ENCODE measurements at regions not wholly inside any gene's neighbourhood (a gene's known extent, or its start where the extent isn't known, plus 50 kb on each side); places are given as distances from the start of the nearest gene placed in this dataset.

GRCh38 chr12:65585648-65586602, 238.4 kb upstream of the HMGA2 start:
- no peak for TF ChIP-seq TEAD4 (IDR thresholded peaks at IDR 0.05)
- TF ChIP-seq EP300 (IDR thresholded peaks at IDR 0.05; ENCODE audit: borderline replicate concordance): no peak
- TF ChIP-seq CEBPB (IDR thresholded peaks at IDR 0.05): no peak
- TF ChIP-seq YY1 (IDR thresholded peaks at IDR 0.05; ENCODE audit: low read depth): no peak
- TF ChIP-seq RAD21 (IDR thresholded peaks at IDR 0.05; ENCODE audit: low read depth): no peak
- TF ChIP-seq FOXM1 (IDR thresholded peaks at IDR 0.05; ENCODE audit: borderline replicate concordance, low read depth): no peak
- no peak for TF ChIP-seq TAF1 (IDR thresholded peaks at IDR 0.05; ENCODE audit: low read depth)
- TF ChIP-seq TCF12 (IDR thresholded peaks at IDR 0.05; ENCODE audit: low read depth): no peak
- TF ChIP-seq MAX (IDR thresholded peaks at IDR 0.05): no peak
- no peak for TF ChIP-seq NFIC (IDR thresholded peaks at IDR 0.05)
- no peak for TF ChIP-seq USF1 (IDR thresholded peaks at IDR 0.05)

GRCh38 chr12:65586796-65587195, 237.5 kb upstream of the HMGA2 start:
- TF ChIP-seq REST (IDR thresholded peaks at IDR 0.05; ENCODE audit: low read depth) (no peak), TCF12 (IDR thresholded peaks at IDR 0.05; ENCODE audit: low read depth) (0 out of 2 replicates have a peak, but pooled peaks have one; percentile 42), ZBTB7A (IDR thresholded peaks at IDR 0.05; ENCODE audit: low read depth) (no peak), TEAD4 (IDR thresholded peaks at IDR 0.05) (peak; percentile 73), MAX (IDR thresholded peaks at IDR 0.05) (no peak), NFIC (IDR thresholded peaks at IDR 0.05) (peak; percentile 93), USF1 (IDR thresholded peaks at IDR 0.05) (no peak; the same call in 1 of the 2 replicates), CEBPB (IDR thresholded peaks at IDR 0.05) (no peak), EP300 (IDR thresholded peaks at IDR 0.05; ENCODE audit: borderline replicate concordance) (peak; percentile 35; the same call in 1 of the 2 replicates)

GRCh38 chr12:65590318-65590717, 234.0 kb upstream of the HMGA2 start:
- TF ChIP-seq TEAD4 (IDR thresholded peaks at IDR 0.05): peak; percentile 87
- no peak for TF ChIP-seq CREB1 (IDR thresholded peaks at IDR 0.05; ENCODE audit: low read depth)
- TF ChIP-seq CEBPB (IDR thresholded peaks at IDR 0.05): peak; percentile 91
- TF ChIP-seq FOXM1 (IDR thresholded peaks at IDR 0.05; ENCODE audit: borderline replicate concordance, low read depth): peak; percentile 84; the same call in 1 of the 2 replicates
- TF ChIP-seq TCF12 (IDR thresholded peaks at IDR 0.05; ENCODE audit: low read depth): peak; percentile 95
- TF ChIP-seq RAD21 (IDR thresholded peaks at IDR 0.05; ENCODE audit: low read depth): peak; percentile 26; the same call in 1 of the 2 replicates
- no peak for TF ChIP-seq TAF1 (IDR thresholded peaks at IDR 0.05; ENCODE audit: low read depth)
- TF ChIP-seq REST (IDR thresholded peaks at IDR 0.05; ENCODE audit: low read depth): peak; percentile 35; the same call in 1 of the 2 replicates
- peak; percentile 45; the same call in 1 of the 2 replicates for TF ChIP-seq ZBTB7A (IDR thresholded peaks at IDR 0.05; ENCODE audit: low read depth)
- TF ChIP-seq NFIC (IDR thresholded peaks at IDR 0.05): peak; percentile 98
- TF ChIP-seq MAX (IDR thresholded peaks at IDR 0.05): peak; percentile 71
- peak; percentile 95 for TF ChIP-seq EP300 (IDR thresholded peaks at IDR 0.05; ENCODE audit: borderline replicate concordance)
- peak; percentile 6; the same call in 1 of the 2 replicates for TF ChIP-seq YY1 (IDR thresholded peaks at IDR 0.05; ENCODE audit: low read depth)
- peak; percentile 13; the same call in 1 of the 2 replicates for TF ChIP-seq EGR1 (IDR thresholded peaks at IDR 0.05)
- no peak for TF ChIP-seq USF1 (IDR thresholded peaks at IDR 0.05)

GRCh38 chr12:65592416-65592815, 231.9 kb upstream of the HMGA2 start:
- TF ChIP-seq CREB1 (IDR thresholded peaks at IDR 0.05; ENCODE audit: low read depth): no peak
- TF ChIP-seq ZBTB7A (IDR thresholded peaks at IDR 0.05; ENCODE audit: low read depth): no peak
- TF ChIP-seq TEAD4 (IDR thresholded peaks at IDR 0.05): no peak
- TF ChIP-seq EP300 (IDR thresholded peaks at IDR 0.05; ENCODE audit: borderline replicate concordance): no peak
- TF ChIP-seq TAF1 (IDR thresholded peaks at IDR 0.05; ENCODE audit: low read depth): no peak
- TF ChIP-seq FOXM1 (IDR thresholded peaks at IDR 0.05; ENCODE audit: borderline replicate concordance, low read depth): no peak
- no peak for TF ChIP-seq MAX (IDR thresholded peaks at IDR 0.05)

Data from Ishikawa (cell line).